BE2C (cell line): ENCODE measurements at regions not wholly inside any gene's neighbourhood (a gene's known extent, or its start where the extent isn't known, plus 50 kb on each side); places are given as distances from the start of the nearest gene placed in this dataset.

ENCODE experiments used
- DNase-seq: peaks from one replicate; pipeline ENCODE4 v3.0.0-alpha.2; 2020
- H3K27me3 ChIP-seq: fragments of 250-450 bp; sonication (Bioruptor Pico); 2 replicates; pipeline ENCODE4 v1.5.1; 2020; ENCODE audit warnings: mild to moderate bottlenecking
- H3K36me3 ChIP-seq: fragments of 250-450 bp; sonication (Bioruptor Pico); 2 replicates; pipeline ENCODE4 v1.5.1; 2020; ENCODE audit warnings: mild to moderate bottlenecking
- H3K4me1 ChIP-seq: fragments of 250-450 bp; sonication (Bioruptor Pico); 2 replicates; pipeline ENCODE4 v1.5.1; 2020
- H3K4me3 ChIP-seq: 2 replicates; pipeline ENCODE4 v1.5.1; 2011; ENCODE audit warnings: low read depth, low read length
- H3K9me3 ChIP-seq: fragments of 250-450 bp; sonication (Bioruptor Pico); 2 replicates; pipeline ENCODE4 v1.5.1; 2020
- CTCF ChIP-seq: IDR thresholded peaks from 2 replicates; pipeline ENCODE4 v1.5.1; 2012; ENCODE audit warnings: mild to moderate bottlenecking, low read depth, low read length

- no peak for DNase-seq
- TF ChIP-seq CTCF: no peak
- Histone ChIP-seq H3K36me3 (no peaks in the 10 kb centered on the region), H3K27me3 (no peaks in the 10 kb centered on the region), H3K9me3 (no peaks in the 10 kb centered on the region; the same call in 1 of the 2 replicates), H3K4me1 (no peaks in the 10 kb centered on the region), H3K4me3 (no peak overlapping the region)
These were observed 379.9 kb downstream of the ADAM29 start for GRCh38 chr4:175297965-175298565.

- Histone ChIP-seq H3K4me3 (no peak overlapping the region), H3K27me3 (no peaks in the 10 kb centered on the region), H3K9me3 (no peaks in the 10 kb centered on the region), H3K4me1 (no peaks in the 10 kb centered on the region), H3K36me3 (no peaks in the 10 kb centered on the region)
- no peak for DNase-seq
- no peak for TF ChIP-seq CTCF
These were observed 388.3 kb downstream of the ADAM29 start for GRCh38 chr4:175306436-175306835.

GRCh38 chr4:175307326-175307725 is 389.2 kb downstream of the ADAM29 start:
- DNase-seq: no peak
- H3K4me1 ChIP-seq: no peaks in the 10 kb centered on the region
- no peak overlapping the region for H3K4me3 ChIP-seq
- H3K9me3 ChIP-seq: no peaks in the 10 kb centered on the region
- no peaks in the 10 kb centered on the region for H3K27me3 ChIP-seq
- no peaks in the 10 kb centered on the region for H3K36me3 ChIP-seq
- TF ChIP-seq CTCF: no peak

- no peak for TF ChIP-seq CTCF
- Histone ChIP-seq H3K36me3 (no peaks in the 10 kb centered on the region), H3K27me3 (no peaks in the 10 kb centered on the region), H3K9me3 (no peaks in the 10 kb centered on the region), H3K4me3 (no peak overlapping the region), H3K4me1 (no peaks in the 10 kb centered on the region)
- no peak for DNase-seq
These were observed 390.1 kb downstream of the ADAM29 start for GRCh38 chr4:175308236-175308635.

- TF ChIP-seq CTCF: no peak
- Histone ChIP-seq H3K36me3 (no peaks in the 10 kb centered on the region), H3K27me3 (no peaks in the 10 kb centered on the region), H3K4me1 (no peaks in the 10 kb centered on the region), H3K4me3 (no peak overlapping the region), H3K9me3 (no peaks in the 10 kb centered on the region)
- no peak for DNase-seq
These were observed 390.9 kb downstream of the ADAM29 start for GRCh38 chr4:175309041-175309440.

- Histone ChIP-seq H3K4me3 (no peak overlapping the region), H3K4me1 (no peaks in the 10 kb centered on the region), H3K36me3 (no peaks in the 10 kb centered on the region), H3K9me3 (no peaks in the 10 kb centered on the region), H3K27me3 (no peaks in the 10 kb centered on the region)
- no peak for DNase-seq
- TF ChIP-seq CTCF: no peak
These were observed 407.1 kb downstream of the ADAM29 start for GRCh38 chr4:175325230-175325629.
